K562 (cell line): ENCODE measurements at regions not wholly inside any gene's neighbourhood (a gene's known extent, or its start where the extent isn't known, plus 50 kb on each side); places are given as distances from the start of the nearest gene placed in this dataset.

Source experiments
- ATAC-seq: fragments of 200-7000 bp; cut with Tn5 transposase; 3 replicates; pipeline ENCODE4 v1.9.1; 2020; ENCODE audit warnings: moderate library complexity
- BruUV-seq: library from RNA; stranded (reverse); fragments of 400-500 nt; replicated peaks from 2 replicates; lab custom pipeline; 2021; lab: Mats Ljungman, UMichigan
- CTCF ChIA-PET: fragments of 300-600 bp; formaldehyde crosslinking; extraction: SDS; loops from one replicate; lab custom pipeline; 2021; ENCODE audit warnings: low intra/inter-chr PET ratio; lab: Yijun Ruan, JAX
- POLR2A ChIA-PET: fragments of 300-600, 350-650 bp; sonication (Branson Sonifier 250); formaldehyde crosslinking; extraction: SDS; loops from one replicate; lab custom pipeline; 2021; ENCODE audit warnings: antibody characterized with exemption, inconsistent platforms; lab: Yijun Ruan, JAX
- DNase-seq, 4 experiments: peaks; one replicate each; pipeline versions ENCODE4 v3.0.0 to v3.0.0-alpha.2; 2011 to 2018; ENCODE audit warnings: low spot score in 3 of 4, mixed read lengths in 3 of 4; ENCODE audit errors: extremely low read depth in 1 of 4
- FAIRE-seq: peaks from 2 replicates; lab custom pipeline; 2011; peaks lifted over from hg19 to GRCh38; lab: Jason Lieb, UNC
- H2AFZ ChIP-seq: 2 replicates; pipeline ENCODE4 v1.6.0; 2011; ENCODE audit warnings: low read depth, low read length, control low read depth, inconsistent platforms
- H3K27ac ChIP-seq: fragments of 200-600 bp; 3 replicates; pipeline ENCODE4 v1.8.0; 2011; ENCODE audit warnings: low read depth, mild to moderate bottlenecking, control low read depth, inconsistent platforms, low read length, moderate library complexity, mixed read lengths; ENCODE audit errors: extremely low read depth
- H3K27me3 ChIP-seq, 2 experiments: fragments of 300-600 bp in 1 of 2; 2 replicates in 1 of 2; 3 replicates in 1 of 2; pipeline versions ENCODE4 v1.6.0 to v1.8.0; 2011; ENCODE audit warnings: inconsistent platforms in 2 of 2, low read length in 2 of 2, mild to moderate bottlenecking in 1 of 2, mixed read lengths in 1 of 2, moderate library complexity in 1 of 2; ENCODE audit not compliant: control insufficient read depth in 2 of 2, insufficient read depth in 2 of 2
- H3K36me3 ChIP-seq: fragments of 300-600 bp; 3 replicates; pipeline ENCODE4 v1.8.0; 2011; ENCODE audit warnings: mild to moderate bottlenecking, low read length, inconsistent platforms; ENCODE audit not compliant: control insufficient read depth, insufficient read depth
- H3K4me1 ChIP-seq, 2 experiments: fragments of 200-600 bp in 1 of 2; replicated peaks in 1 of 2; 2 replicates in 1 of 2; 3 replicates in 1 of 2; pipeline versions ENCODE4 v1.5.1 to v1.8.0; 2011; ENCODE audit warnings: inconsistent platforms in 2 of 2, low read length in 2 of 2, mild to moderate bottlenecking in 1 of 2, mixed read lengths in 1 of 2, moderate library complexity in 1 of 2; ENCODE audit not compliant: control insufficient read depth in 2 of 2, insufficient read depth in 2 of 2
- H3K4me2 ChIP-seq: 2 replicates; pipeline ENCODE4 v1.6.1; 2011; ENCODE audit warnings: low read length, control low read depth, inconsistent platforms, mixed read lengths; ENCODE audit not compliant: insufficient read depth
- H3K4me3 ChIP-seq: fragments of 200-600 bp; sonication (generic), shearing (Covaris generic); 2 replicates; pipeline ENCODE4 v1.5.1; 2016; ENCODE audit warnings: control low read depth, inconsistent platforms
- H3K79me2 ChIP-seq: fragments of 200-600 bp; 3 replicates; pipeline ENCODE4 v1.8.0; 2011; ENCODE audit warnings: low read length, inconsistent platforms; ENCODE audit not compliant: control insufficient read depth, insufficient read depth
- H3K9ac ChIP-seq, 2 experiments: 2 replicates each; pipeline versions ENCODE4 v1.6.0 to v1.6.1; 2011; ENCODE audit warnings: low read depth in 2 of 2, low read length in 2 of 2, control low read depth in 1 of 2, inconsistent platforms in 1 of 2, mild to moderate bottlenecking in 1 of 2, mixed read lengths in 1 of 2; ENCODE audit not compliant: insufficient read depth in 1 of 2
- H3K9me1 ChIP-seq: one replicate; pipeline ENCODE4 v1.6.0; 2011; ENCODE audit warnings: inconsistent platforms, mild to moderate bottlenecking, low read length, moderate library complexity; ENCODE audit not compliant: control insufficient read depth, insufficient read depth
- H3K9me3 ChIP-seq: replicated peaks from 2 replicates; pipeline ENCODE4 v1.5.1; 2011; ENCODE audit warnings: low read depth, low read length, inconsistent platforms; ENCODE audit not compliant: control insufficient read depth, insufficient read depth
- H4K20me1 ChIP-seq: replicated peaks from 2 replicates; pipeline ENCODE4 v1.6.1; 2011; ENCODE audit warnings: low read length, inconsistent platforms, mixed read lengths; ENCODE audit not compliant: control insufficient read depth, insufficient read depth
- WGBS: fragments of 100-300 bp; shearing (Covaris generic); methylation state at CpG from one replicate; pipeline ENCODE4 v1.1.6; 2016; ENCODE audit warnings: low coverage, mixed read lengths; ENCODE audit not compliant: insufficient coverage; ENCODE audit errors: missing lambda C conversion rate; 5-methylcytosine and 5-hydroxymethylcytosine counted together
- in situ Hi-C: fragments of 300-500 bp; cut with MboI; formaldehyde crosslinking; loops from 4 replicates; pipeline ENCODE4 v1.15.0; 2018; ENCODE audit warnings: inconsistent platforms, mixed read lengths
- intact Hi-C: fragments of 100-400 bp; cut with micrococcal nuclease; formaldehyde crosslinking; loops from 2 replicates; pipeline ENCODE4 v1.14.2; 2022
- TF ChIP-seq, protein P1 (sequence below), 2 experiments: fragments of 450-650 bp in 1 of 2; IDR thresholded peaks; 2 replicates each; pipeline ENCODE4 v1.6.1; 2011 to 2017; ENCODE audit warnings: low read depth in 2 of 2, antibody characterized with exemption in 1 of 2, borderline replicate concordance in 1 of 2, low read length in 1 of 2, mild to moderate bottlenecking in 1 of 2, mixed read lengths in 1 of 2; ENCODE audit not compliant: control insufficient read depth in 1 of 2

- H3K27ac ChIP-seq, result no peak overlapping the region
- no peaks in the 10 kb centered on the region for H3K9me1 ChIP-seq
- CTCF ChIA-PET, result no interaction called here
- 1% methylated on average over 12 of the region's 12 CpGs for WGBS
- TF ChIP-seq, protein P1, sequence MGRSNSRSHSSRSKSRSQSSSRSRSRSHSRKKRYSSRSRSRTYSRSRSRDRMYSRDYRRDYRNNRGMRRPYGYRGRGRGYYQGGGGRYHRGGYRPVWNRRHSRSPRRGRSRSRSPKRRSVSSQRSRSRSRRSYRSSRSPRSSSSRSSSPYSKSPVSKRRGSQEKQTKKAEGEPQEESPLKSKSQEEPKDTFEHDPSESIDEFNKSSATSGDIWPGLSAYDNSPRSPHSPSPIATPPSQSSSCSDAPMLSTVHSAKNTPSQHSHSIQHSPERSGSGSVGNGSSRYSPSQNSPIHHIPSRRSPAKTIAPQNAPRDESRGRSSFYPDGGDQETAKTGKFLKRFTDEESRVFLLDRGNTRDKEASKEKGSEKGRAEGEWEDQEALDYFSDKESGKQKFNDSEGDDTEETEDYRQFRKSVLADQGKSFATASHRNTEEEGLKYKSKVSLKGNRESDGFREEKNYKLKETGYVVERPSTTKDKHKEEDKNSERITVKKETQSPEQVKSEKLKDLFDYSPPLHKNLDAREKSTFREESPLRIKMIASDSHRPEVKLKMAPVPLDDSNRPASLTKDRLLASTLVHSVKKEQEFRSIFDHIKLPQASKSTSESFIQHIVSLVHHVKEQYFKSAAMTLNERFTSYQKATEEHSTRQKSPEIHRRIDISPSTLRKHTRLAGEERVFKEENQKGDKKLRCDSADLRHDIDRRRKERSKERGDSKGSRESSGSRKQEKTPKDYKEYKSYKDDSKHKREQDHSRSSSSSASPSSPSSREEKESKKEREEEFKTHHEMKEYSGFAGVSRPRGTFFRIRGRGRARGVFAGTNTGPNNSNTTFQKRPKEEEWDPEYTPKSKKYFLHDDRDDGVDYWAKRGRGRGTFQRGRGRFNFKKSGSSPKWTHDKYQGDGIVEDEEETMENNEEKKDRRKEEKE (IDR thresholded peaks at IDR 0.05; ENCODE audit: borderline replicate concordance in 1 of 2, control insufficient read depth in 1 of 2, low read depth in 2 of 2, low read length in 1 of 2), result no peak
- TF ChIP-seq, all 486 proteins: peak for 0
- H3K9me3 ChIP-seq, result no peaks in the 10 kb centered on the region
- H3K4me1 ChIP-seq, result no peaks in the 10 kb centered on the region
- no TSS peak for BruUV-seq
- POLR2A ChIA-PET, result no interaction called here
- ATAC-seq (no peak), DNase-seq (no peak), FAIRE-seq (no peak)
- no peaks in the 10 kb centered on the region for H4K20me1 ChIP-seq
- peaks cover 0 to 4% of the 10 kb centered on the region in 2 experiments; a peak in 1 of 5 replicates for H3K27me3 ChIP-seq
- H2AFZ ChIP-seq, result no peak overlapping the region
- H3K79me2 ChIP-seq, result no peaks in the 10 kb centered on the region
- no peak overlapping the region for H3K4me3 ChIP-seq
- no peaks in the 10 kb centered on the region for H3K36me3 ChIP-seq
- in situ Hi-C loops (no loop called here), intact Hi-C loops (no loop called here)
- H3K9ac ChIP-seq, result no peak overlapping the region
- no peak overlapping the region for H3K4me2 ChIP-seq
Observed at GRCh38 chr6:135667691-135668455, 170.3 kb upstream of the AHI1 start.
